DMS114 treated with DMSO at 0.1 percent for 48 hours (cell line): ENCODE measurements at regions not wholly inside any gene's neighbourhood (a gene's known extent, or its start where the extent isn't known, plus 50 kb on each side); places are given as distances from the start of the nearest gene placed in this dataset.
"Not testable (repeated sequence)": the region's sequence is repeated elsewhere in the genome, so short reads cannot be mapped to it uniquely, and the experiment has no call there.

Experiments used
- DNase-seq: peaks from one replicate; lab custom pipeline; 2025; ENCODE audit not compliant: unreplicated experiment; lab: John Stamatoyannopoulos, UW

GRCh38 chr5:62243046-62243445, 63.0 kb upstream of the KIF2A start:
- not testable (repeated sequence) for DNase-seq

DNA sequence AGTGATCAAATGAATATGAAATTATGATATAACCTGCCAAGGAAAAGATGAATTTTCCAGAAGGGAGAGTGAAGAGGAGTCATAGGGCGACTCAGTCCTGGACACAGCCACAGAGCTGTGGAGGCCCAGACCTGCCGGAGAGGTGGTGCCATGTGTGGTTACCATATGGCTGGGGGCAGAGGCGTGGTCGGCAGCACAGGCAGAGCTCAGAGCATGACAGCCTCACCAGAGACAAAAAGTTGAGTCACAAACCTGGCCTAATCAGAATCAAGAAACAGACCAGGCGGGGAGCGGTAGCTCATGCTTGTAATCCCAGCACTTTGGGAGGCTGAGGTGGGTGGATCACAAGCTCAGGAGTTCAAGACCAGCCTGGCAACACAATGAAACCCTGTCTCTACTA, 57.8 kb upstream of the KIF2A start:
- DNase-seq, result not testable (repeated sequence)

DNA sequence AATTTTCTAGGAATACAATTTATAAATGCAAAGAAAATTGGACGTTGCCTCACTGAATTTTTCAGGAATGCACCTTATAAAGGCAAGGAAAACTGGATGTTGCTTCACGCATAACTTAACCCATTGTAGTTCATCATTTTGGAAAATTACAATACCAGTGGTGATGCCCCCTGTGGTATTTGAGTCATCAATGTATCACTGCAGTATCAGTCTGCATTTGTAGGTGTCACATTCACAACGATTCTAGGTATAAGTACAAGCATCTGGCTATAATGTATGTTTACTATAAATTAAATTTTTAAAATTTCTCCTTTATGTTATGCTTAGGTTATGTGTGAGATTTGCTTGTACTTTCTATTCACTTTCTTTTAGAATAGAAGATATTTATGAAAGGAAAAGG, 55.9 kb upstream of the KIF2A start:
- not testable (repeated sequence) for DNase-seq

- DNase-seq, result not testable (repeated sequence)
Observed at GRCh38 chr5:62250919-62251318, 55.1 kb upstream of the KIF2A start.

GRCh38 chr5:62252519-62252918, 53.5 kb upstream of the KIF2A start:
- DNase-seq, result not testable (repeated sequence)

DNA sequence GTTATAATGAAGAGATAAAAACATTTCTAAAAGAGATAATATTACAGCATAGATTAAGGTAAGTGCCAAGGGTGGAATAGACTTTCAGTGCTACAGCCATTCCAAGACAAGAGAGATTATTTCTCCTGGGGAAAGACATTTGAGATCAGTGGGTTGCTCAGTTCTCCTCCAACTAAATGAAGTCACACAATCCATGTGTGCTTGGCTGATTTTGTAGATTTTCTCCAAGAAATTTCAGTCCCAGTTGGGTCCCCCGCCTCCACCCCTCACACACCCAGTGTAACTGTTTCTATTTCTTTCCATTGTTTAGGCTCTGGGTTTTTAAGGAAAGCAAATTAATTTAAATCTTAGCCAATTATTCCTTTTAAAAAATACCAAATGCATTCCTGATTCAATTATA, 50.5 kb upstream of the KIF2A start:
- not testable (repeated sequence) for DNase-seq

- DNase-seq, result no peak
Observed at GRCh38 chr5:62256161-62257019, 49.6 kb upstream of the KIF2A start.
